A673 (cell line): ENCODE measurements at regions not wholly inside any gene's neighbourhood (a gene's known extent, or its start where the extent isn't known, plus 50 kb on each side); places are given as distances from the start of the nearest gene placed in this dataset.

Experiments
- BruUV-seq: library from RNA; stranded (reverse); fragments of 400-500 nt; replicated peaks from 2 replicates; lab custom pipeline; 2021; lab: Mats Ljungman, UMichigan
- CTCF ChIA-PET: fragments of 300-600 bp; sonication (Branson Sonifier 250); formaldehyde crosslinking; loops from one replicate; lab custom pipeline; 2022; ENCODE audit warnings: antibody characterized with exemption; lab: Charles Lee
- POLR2A ChIA-PET: fragments of 300-600 bp; sonication (Branson Sonifier 250); formaldehyde crosslinking; loops from one replicate; lab custom pipeline; 2022; ENCODE audit warnings: antibody characterized with exemption; ENCODE audit not compliant: low non-redundant PET; lab: Charles Lee
- DNase-seq: peaks from one replicate; pipeline ENCODE4 v3.0.0-alpha.2; 2015; ENCODE audit warnings: low spot score
- H3K27ac ChIP-seq: fragments of 200-600 bp; sonication (generic); 2 replicates; pipeline ENCODE4 v1.5.1; 2016; ENCODE audit warnings: mixed run types, low read depth, mild to moderate bottlenecking, mixed read lengths, antibody characterized with exemption, low read length; ENCODE audit not compliant: poor library complexity, severe bottlenecking
- H3K27me3 ChIP-seq: fragments of 200-600 bp; sonication (generic); replicated peaks from 2 replicates; pipeline ENCODE4 v1.6.1; 2017; ENCODE audit warnings: mixed run types, low read depth, mild to moderate bottlenecking, mixed read lengths, antibody characterized with exemption, low read length; ENCODE audit not compliant: insufficient read depth, poor library complexity
- H3K36me3 ChIP-seq: fragments of 200-600 bp; sonication (generic); 2 replicates; pipeline ENCODE4 v1.6.1; 2016; ENCODE audit warnings: mixed run types, mild to moderate bottlenecking, mixed read lengths, antibody characterized with exemption, low read length; ENCODE audit not compliant: insufficient read depth, poor library complexity, severe bottlenecking
- H3K4me1 ChIP-seq: fragments of 200-600 bp; sonication (generic); 2 replicates; pipeline ENCODE4 v1.6.1; 2017; ENCODE audit warnings: mixed run types, mild to moderate bottlenecking, mixed read lengths, antibody characterized with exemption, low read length; ENCODE audit not compliant: insufficient read depth, poor library complexity, severe bottlenecking
- H3K4me3 ChIP-seq: fragments of 200-600 bp; sonication (generic); 2 replicates; pipeline ENCODE4 v1.5.1; 2016; ENCODE audit warnings: low read depth, mixed run types, mild to moderate bottlenecking, mixed read lengths, low read length; ENCODE audit not compliant: poor library complexity, severe bottlenecking
- H3K9me3 ChIP-seq: fragments of 200-600 bp; sonication (generic); 2 replicates; pipeline ENCODE4 v1.6.1; 2016; ENCODE audit warnings: mixed run types, low read depth, mild to moderate bottlenecking, mixed read lengths, antibody characterized with exemption, low read length; ENCODE audit not compliant: poor library complexity, severe bottlenecking
- CTCF ChIP-seq: fragments of 300-800, 200-600 bp; sonication (generic); conservative IDR thresholded peaks from 2 replicates; pipeline ENCODE4 v1.5.1; 2017; ENCODE audit warnings: low read depth, mild to moderate bottlenecking, antibody characterized with exemption, low read length, moderate library complexity, mixed read lengths
- EZH2 ChIP-seq: fragments of 200-600 bp; sonication (generic); IDR thresholded peaks from 2 replicates; pipeline ENCODE4 v1.6.1; 2017; ENCODE audit warnings: borderline replicate concordance, low read depth, mild to moderate bottlenecking, mixed read lengths, antibody characterized with exemption, low read length; ENCODE audit not compliant: poor library complexity, severe bottlenecking
- intact Hi-C: fragments of 100-400 bp; cut with micrococcal nuclease; formaldehyde crosslinking; loops from one replicate; pipeline ENCODE4 v1.10.0; 2022; ENCODE audit not compliant: unreplicated experiment

DNA sequence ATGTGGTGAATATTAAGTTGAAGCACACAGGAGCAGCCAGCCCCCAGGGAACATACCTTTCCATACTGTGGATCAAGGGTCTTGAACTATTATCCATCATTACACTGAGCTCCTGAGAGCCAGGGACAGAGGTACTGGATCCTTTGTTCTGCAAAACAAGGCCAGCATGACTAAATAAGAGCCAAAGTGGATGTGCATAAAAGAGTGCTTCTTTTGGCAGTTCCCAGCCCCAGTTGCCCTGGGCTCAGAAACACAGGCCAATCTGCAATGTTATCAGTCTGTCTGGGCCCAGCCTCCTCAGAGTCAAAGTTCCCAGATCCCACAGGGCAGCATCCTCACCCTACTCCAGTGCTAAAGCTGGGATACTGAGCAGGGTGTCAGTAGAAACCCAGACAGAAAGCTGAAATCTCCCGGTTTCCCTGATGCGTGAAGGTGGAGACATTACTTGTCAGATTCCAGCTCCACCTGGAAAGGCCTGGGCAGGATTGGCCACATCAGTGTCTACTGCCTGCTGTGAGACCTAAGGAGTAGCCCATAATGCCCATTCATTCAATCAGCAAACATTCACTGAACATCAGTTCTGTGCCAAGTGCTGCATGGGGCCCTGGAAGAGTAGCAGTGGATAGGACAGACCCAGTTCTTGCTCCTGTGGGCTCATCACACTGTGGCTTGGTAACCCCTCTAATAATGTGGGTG is 342.7 kb downstream of the CXCL12 start:
- no peak for DNase-seq
- Histone ChIP-seq H3K36me3 (no peaks in the 10 kb centered on the region), H3K9me3 (no peaks in the 10 kb centered on the region), H3K4me3 (no peak overlapping the region), H3K4me1 (no peaks in the 10 kb centered on the region), H3K27me3 (no peaks in the 10 kb centered on the region), H3K27ac (no peak overlapping the region)
- CTCF ChIA-PET, result no interaction called here
- BruUV-seq, result no TSS peak
- no peak for TF ChIP-seq EZH2
- no peak for TF ChIP-seq CTCF
- POLR2A ChIA-PET, result no interaction called here
- intact Hi-C loops, result loop anchor here (10.0 kb wide), 1 partner anchor 347 kb away; no protein-coding TSS in a partner anchor

- Histone ChIP-seq H3K27ac (no peak overlapping the region), H3K9me3 (no peaks in the 10 kb centered on the region), H3K4me3 (no peak overlapping the region), H3K27me3 (no peaks in the 10 kb centered on the region), H3K36me3 (no peaks in the 10 kb centered on the region), H3K4me1 (no peaks in the 10 kb centered on the region)
- POLR2A ChIA-PET, result no interaction called here
- intact Hi-C loops, result no loop called here
- TF ChIP-seq CTCF (no peak), EZH2 (no peak)
- CTCF ChIA-PET, result no interaction called here
- no TSS peak for BruUV-seq
- DNase-seq, result no peak
Measured at GRCh38 chr10:44039599-44039998, 345.3 kb downstream of the CXCL12 start.

DNA sequence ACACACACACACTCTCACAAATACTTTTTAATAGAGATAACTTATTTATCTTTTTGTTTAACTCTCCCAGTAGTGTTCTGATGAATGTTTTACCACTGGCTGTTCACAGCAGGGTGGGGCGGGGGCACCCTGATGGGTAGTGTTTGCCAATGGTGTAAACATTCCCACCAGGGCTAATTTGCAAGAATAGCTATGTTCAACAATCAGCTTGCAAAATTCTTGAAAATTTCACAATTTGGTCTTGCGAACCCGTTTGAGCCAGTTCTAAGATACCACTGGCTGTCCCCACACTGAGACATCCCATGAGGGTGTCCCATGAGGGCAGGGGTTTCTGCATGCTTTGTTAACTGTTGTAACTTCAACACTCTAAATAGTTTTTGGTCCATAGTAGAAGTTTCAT is 348.5 kb downstream of the CXCL12 start:
- ChIA-PET CTCF (interaction anchor here (0.5 kb wide), 1 partner anchor 18 kb away, joined by 7 read pairs; no protein-coding TSS in a partner anchor), POLR2A (no interaction called here)
- Histone ChIP-seq H3K9me3 (no peaks in the 10 kb centered on the region), H3K27ac (no peak overlapping the region), H3K27me3 (no peaks in the 10 kb centered on the region), H3K4me1 (no peaks in the 10 kb centered on the region), H3K4me3 (no peak overlapping the region), H3K36me3 (no peaks in the 10 kb centered on the region)
- TF ChIP-seq EZH2 (no peak), CTCF (no peak)
- intact Hi-C loops, result no loop called here
- DNase-seq, result no peak
- BruUV-seq, result no TSS peak
